Thyroid gland (tissue), 4 donors: ENCODE measurements at regions not wholly inside any gene's neighbourhood (a gene's known extent, or its start where the extent isn't known, plus 50 kb on each side); places are given as distances from the start of the nearest gene placed in this dataset.

Experiments used
- CTCF ChIP-seq, 6 experiments: fragments of 200-600 bp in 3 of 6; fragments of 450-650 bp in 3 of 6; sonication (generic) in 3 of 6; IDR thresholded peaks; one replicate each; pipeline ENCODE4 v1.5.1; 2016 to 2019; ENCODE audit warnings: antibody characterized with exemption in 6 of 6, mild to moderate bottlenecking in 2 of 6, inconsistent platforms in 1 of 6, moderate library complexity in 1 of 6
- POLR2A ChIP-seq, 2 donors: fragments of 450-650 bp; IDR thresholded peaks; one replicate each; pipeline ENCODE4 v1.6.1; 2017; ENCODE audit warnings: antibody characterized with exemption in 2 of 2, mild to moderate bottlenecking in 2 of 2, moderate library complexity in 1 of 2

DNA sequence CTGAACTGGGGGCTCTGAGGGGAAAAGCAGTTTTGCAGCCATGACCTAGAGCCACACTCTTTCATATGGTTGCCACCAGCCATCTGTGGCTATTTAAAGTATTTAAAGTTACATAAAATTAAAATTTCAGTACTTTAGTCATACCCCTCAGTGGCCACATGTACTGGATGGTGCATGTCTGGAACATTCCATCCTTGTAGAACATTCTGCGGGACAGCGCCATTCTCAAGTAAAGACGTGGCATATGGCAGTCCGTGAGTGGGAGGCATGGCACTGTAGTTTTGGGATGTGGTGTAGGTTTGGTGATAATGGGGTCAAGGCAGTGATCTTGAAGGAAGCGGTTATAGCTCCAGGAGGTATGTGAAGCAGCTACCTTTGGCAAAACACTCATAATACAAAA lies 61.4 kb upstream of the NFIL3 start:
- TF ChIP-seq CTCF (IDR thresholded peaks at IDR 0.05) (no peak), POLR2A (IDR thresholded peaks at IDR 0.05) (no peak)
